ENCODE measurements at regions not wholly inside any gene's neighbourhood (a gene's known extent, or its start where the extent isn't known, plus 50 kb on each side); places are given as distances from the start of the nearest gene placed in this dataset.
"Not testable (repeated sequence)": the region's sequence is repeated elsewhere in the genome, so short reads cannot be mapped to it uniquely, and the experiment has no call there.

DNA sequence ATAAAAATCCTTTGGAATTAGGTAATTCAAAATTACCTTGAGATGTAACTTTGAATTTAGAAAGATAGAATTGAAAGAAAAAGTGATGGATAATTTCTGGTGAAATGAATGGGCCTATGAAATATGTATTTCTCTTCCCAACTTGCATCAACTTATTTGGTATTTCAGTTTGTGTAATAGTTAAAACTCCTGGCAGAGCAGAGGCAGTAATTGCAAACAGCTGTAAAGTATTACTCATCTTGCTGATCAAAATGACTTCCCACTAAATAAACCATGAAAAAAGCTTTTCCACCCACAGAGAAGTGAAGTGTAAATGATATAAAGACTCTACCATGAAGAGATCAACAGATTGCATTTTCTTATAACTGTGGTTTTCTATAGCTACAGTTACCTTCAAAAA is 201.0 kb downstream of the POTED start:
- DNase-seq (ENCODE audit: low spot score), result not testable (repeated sequence)

DNA sequence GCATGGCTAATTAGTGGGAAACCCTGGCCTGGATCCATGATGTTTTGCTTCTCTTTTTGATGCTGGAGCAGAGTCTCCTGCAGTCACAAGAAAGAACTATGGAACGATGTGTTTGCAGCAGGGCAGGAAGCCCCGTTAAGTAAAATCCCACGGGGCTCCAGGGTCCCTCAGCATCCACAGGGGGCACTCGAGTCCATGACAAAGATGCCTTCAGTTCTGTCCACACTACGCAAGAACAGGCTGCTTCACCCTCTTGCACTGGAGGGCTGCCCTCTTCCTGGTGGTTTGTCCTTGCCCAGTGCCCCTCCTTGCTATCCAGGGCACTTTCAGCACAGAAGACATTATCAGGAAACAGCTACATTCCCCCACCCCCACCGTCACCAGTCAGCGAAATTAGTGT is 196.9 kb downstream of the POTED start:
- DNase-seq (ENCODE audit: low spot score), result not testable (repeated sequence)

DNA sequence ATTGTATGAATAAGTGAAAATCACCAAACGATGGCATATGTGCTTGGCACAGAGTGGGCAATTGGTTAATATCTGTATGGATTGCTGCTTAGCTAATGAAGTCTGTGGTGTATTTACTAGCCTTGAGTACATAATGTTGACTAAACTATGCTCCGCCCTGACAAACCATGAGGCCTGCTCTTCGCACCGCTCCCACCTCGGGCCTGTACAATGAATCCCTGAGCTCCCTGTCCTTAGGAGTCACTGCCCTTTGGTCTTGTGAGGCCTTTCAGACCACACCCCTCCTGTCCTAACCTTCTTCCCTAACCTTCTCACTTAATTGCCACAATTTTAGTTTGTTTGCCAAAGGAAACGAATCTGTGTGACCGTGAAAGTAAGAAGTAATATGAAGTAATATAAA is 193.2 kb downstream of the POTED start:
- not testable (repeated sequence) for DNase-seq (ENCODE audit: low spot score)

Measured in hematopoietic multipotent progenitor cell treated with erythropoietin and hydrocortisone succinate and interleukin-3 and kit ligand, for 17 days (in vitro differentiated cells).